ENCODE measurements at regions not wholly inside any gene's neighbourhood (a gene's known extent, or its start where the extent isn't known, plus 50 kb on each side); places are given as distances from the start of the nearest gene placed in this dataset.

- TF ChIP-seq GATA2 (IDR thresholded peaks at IDR 0.05; ENCODE audit: low read depth, low read length) (no peak), GATA3 (IDR thresholded peaks at IDR 0.05; ENCODE audit: low read depth, low read length) (no peak)
Observed at GRCh38 chr5:4643190-4643589, 496.9 kb upstream of the ADAMTS16 start.
